K562 (cell line): ENCODE measurements at regions not wholly inside any gene's neighbourhood (a gene's known extent, or its start where the extent isn't known, plus 50 kb on each side); places are given as distances from the start of the nearest gene placed in this dataset.

Source experiments
- ATAC-seq: fragments of 200-7000 bp; cut with Tn5 transposase; 3 replicates; pipeline ENCODE4 v1.9.1; 2020; ENCODE audit warnings: moderate library complexity
- BruUV-seq: library from RNA; stranded (reverse); fragments of 400-500 nt; replicated peaks from 2 replicates; lab custom pipeline; 2021; lab: Mats Ljungman, UMichigan
- CTCF ChIA-PET: fragments of 300-600 bp; formaldehyde crosslinking; extraction: SDS; loops from one replicate; lab custom pipeline; 2021; ENCODE audit warnings: low intra/inter-chr PET ratio; lab: Yijun Ruan, JAX
- POLR2A ChIA-PET: fragments of 300-600, 350-650 bp; sonication (Branson Sonifier 250); formaldehyde crosslinking; extraction: SDS; loops from one replicate; lab custom pipeline; 2021; ENCODE audit warnings: antibody characterized with exemption, inconsistent platforms; lab: Yijun Ruan, JAX
- DNase-seq, 4 experiments: peaks; one replicate each; pipeline versions ENCODE4 v3.0.0 to v3.0.0-alpha.2; 2011 to 2018; ENCODE audit warnings: low spot score in 3 of 4, mixed read lengths in 3 of 4; ENCODE audit errors: extremely low read depth in 1 of 4
- FAIRE-seq: peaks from 2 replicates; lab custom pipeline; 2011; peaks lifted over from hg19 to GRCh38; lab: Jason Lieb, UNC
- H2AFZ ChIP-seq: 2 replicates; pipeline ENCODE4 v1.6.0; 2011; ENCODE audit warnings: low read depth, low read length, control low read depth, inconsistent platforms
- H3K27ac ChIP-seq: fragments of 200-600 bp; 3 replicates; pipeline ENCODE4 v1.8.0; 2011; ENCODE audit warnings: low read depth, mild to moderate bottlenecking, control low read depth, inconsistent platforms, low read length, moderate library complexity, mixed read lengths; ENCODE audit errors: extremely low read depth
- H3K27me3 ChIP-seq, 2 experiments: fragments of 300-600 bp in 1 of 2; 2 replicates in 1 of 2; 3 replicates in 1 of 2; pipeline versions ENCODE4 v1.6.0 to v1.8.0; 2011; ENCODE audit warnings: inconsistent platforms in 2 of 2, low read length in 2 of 2, mild to moderate bottlenecking in 1 of 2, mixed read lengths in 1 of 2, moderate library complexity in 1 of 2; ENCODE audit not compliant: control insufficient read depth in 2 of 2, insufficient read depth in 2 of 2
- H3K36me3 ChIP-seq: fragments of 300-600 bp; 3 replicates; pipeline ENCODE4 v1.8.0; 2011; ENCODE audit warnings: mild to moderate bottlenecking, low read length, inconsistent platforms; ENCODE audit not compliant: control insufficient read depth, insufficient read depth
- H3K4me1 ChIP-seq, 2 experiments: fragments of 200-600 bp in 1 of 2; replicated peaks in 1 of 2; 2 replicates in 1 of 2; 3 replicates in 1 of 2; pipeline versions ENCODE4 v1.5.1 to v1.8.0; 2011; ENCODE audit warnings: inconsistent platforms in 2 of 2, low read length in 2 of 2, mild to moderate bottlenecking in 1 of 2, mixed read lengths in 1 of 2, moderate library complexity in 1 of 2; ENCODE audit not compliant: control insufficient read depth in 2 of 2, insufficient read depth in 2 of 2
- H3K4me2 ChIP-seq: 2 replicates; pipeline ENCODE4 v1.6.1; 2011; ENCODE audit warnings: low read length, control low read depth, inconsistent platforms, mixed read lengths; ENCODE audit not compliant: insufficient read depth
- H3K4me3 ChIP-seq: fragments of 200-600 bp; sonication (generic), shearing (Covaris generic); 2 replicates; pipeline ENCODE4 v1.5.1; 2016; ENCODE audit warnings: control low read depth, inconsistent platforms
- H3K79me2 ChIP-seq: fragments of 200-600 bp; 3 replicates; pipeline ENCODE4 v1.8.0; 2011; ENCODE audit warnings: low read length, inconsistent platforms; ENCODE audit not compliant: control insufficient read depth, insufficient read depth
- H3K9ac ChIP-seq, 2 experiments: 2 replicates each; pipeline versions ENCODE4 v1.6.0 to v1.6.1; 2011; ENCODE audit warnings: low read depth in 2 of 2, low read length in 2 of 2, control low read depth in 1 of 2, inconsistent platforms in 1 of 2, mild to moderate bottlenecking in 1 of 2, mixed read lengths in 1 of 2; ENCODE audit not compliant: insufficient read depth in 1 of 2
- H3K9me1 ChIP-seq: one replicate; pipeline ENCODE4 v1.6.0; 2011; ENCODE audit warnings: inconsistent platforms, mild to moderate bottlenecking, low read length, moderate library complexity; ENCODE audit not compliant: control insufficient read depth, insufficient read depth
- H3K9me3 ChIP-seq: replicated peaks from 2 replicates; pipeline ENCODE4 v1.5.1; 2011; ENCODE audit warnings: low read depth, low read length, inconsistent platforms; ENCODE audit not compliant: control insufficient read depth, insufficient read depth
- H4K20me1 ChIP-seq: replicated peaks from 2 replicates; pipeline ENCODE4 v1.6.1; 2011; ENCODE audit warnings: low read length, inconsistent platforms, mixed read lengths; ENCODE audit not compliant: control insufficient read depth, insufficient read depth
- DACH1 ChIP-seq: fragments of 450-650 bp; IDR thresholded peaks from 2 replicates; pipeline ENCODE4 v1.6.1; 2018; ENCODE audit not compliant: partially characterized antibody
- DDX20 ChIP-seq: fragments of 450-650 bp; IDR thresholded peaks from 2 replicates; pipeline ENCODE4 v1.6.1; 2016; ENCODE audit warnings: missing genetic modification characterization, low read depth, mild to moderate bottlenecking, missing compliant biosample characterization, moderate library complexity
- EZH2 ChIP-seq: IDR thresholded peaks from 2 replicates; pipeline ENCODE4 v1.6.1; 2012; ENCODE audit warnings: low read depth, mild to moderate bottlenecking, inconsistent platforms, low read length, borderline replicate concordance
- GATAD2A ChIP-seq: fragments of 450-650 bp; IDR thresholded peaks from 2 replicates; pipeline ENCODE4 v1.6.1; 2017
- HNRNPLL ChIP-seq: fragments of 200-400 bp; formaldehyde crosslinking; IDR thresholded peaks from 2 replicates; pipeline ENCODE4 v1.6.1; 2017; ENCODE audit warnings: low read length, low read depth, mild to moderate bottlenecking; ENCODE audit not compliant: poor library complexity, severe bottlenecking
- MEF2A ChIP-seq: IDR thresholded peaks from 2 replicates; pipeline ENCODE4 v1.6.1; 2011; ENCODE audit warnings: low read depth, mild to moderate bottlenecking, low read length, moderate library complexity; ENCODE audit not compliant: control insufficient read depth
- NR4A1 ChIP-seq, 2 experiments: fragments of 250-450 bp in 1 of 2; fragments of 450-650 bp in 1 of 2; sonication (Bioruptor Pico) in 1 of 2; IDR thresholded peaks; 2 replicates each; pipeline versions ENCODE4 v1.4.0 to v1.6.1; 2016 to 2020; ENCODE audit warnings: mild to moderate bottlenecking in 2 of 2, missing compliant biosample characterization in 1 of 2, missing genetic modification characterization in 1 of 2, moderate library complexity in 1 of 2
- PCBP1 ChIP-seq: fragments of 200-400 bp; formaldehyde crosslinking; IDR thresholded peaks from 2 replicates; pipeline ENCODE4 v1.6.1; 2018; ENCODE audit warnings: mild to moderate bottlenecking, low read depth, low read length; ENCODE audit not compliant: poor library complexity, severe bottlenecking
- RB1 ChIP-seq: fragments of 450-650 bp; IDR thresholded peaks from 2 replicates; pipeline ENCODE4 v1.6.1; 2017; ENCODE audit warnings: low read depth, mild to moderate bottlenecking
- SREBF1 ChIP-seq: fragments of 150-350 bp; IDR thresholded peaks from 2 replicates; pipeline ENCODE4 v1.6.1; 2014; ENCODE audit warnings: antibody characterized with exemption, low read depth, low read length, borderline replicate concordance
- TGIF2 ChIP-seq: sonication (generic); formaldehyde crosslinking; IDR thresholded peaks from 2 replicates; pipeline ENCODE4 v1.8.1; 2022; ENCODE audit warnings: mild to moderate bottlenecking, missing genetic modification reagents, moderate library complexity
- ZNF449 ChIP-seq: fragments of 250-450 bp; sonication (Bioruptor Pico); IDR thresholded peaks from 2 replicates; pipeline ENCODE4 v1.8.0; 2022; ENCODE audit warnings: moderate library complexity, mild to moderate bottlenecking, inconsistent platforms
- WGBS: fragments of 100-300 bp; shearing (Covaris generic); methylation state at CpG from one replicate; pipeline ENCODE4 v1.1.6; 2016; ENCODE audit warnings: low coverage, mixed read lengths; ENCODE audit not compliant: insufficient coverage; ENCODE audit errors: missing lambda C conversion rate; 5-methylcytosine and 5-hydroxymethylcytosine counted together
- in situ Hi-C: fragments of 300-500 bp; cut with MboI; formaldehyde crosslinking; loops from 4 replicates; pipeline ENCODE4 v1.15.0; 2018; ENCODE audit warnings: inconsistent platforms, mixed read lengths
- intact Hi-C: fragments of 100-400 bp; cut with micrococcal nuclease; formaldehyde crosslinking; loops from 2 replicates; pipeline ENCODE4 v1.14.2; 2022
- TF ChIP-seq, protein P1 (sequence below): fragments of 250-450 bp; sonication (Bioruptor Pico); IDR thresholded peaks from 2 replicates; pipeline ENCODE4 v1.4.0; 2020
- TF ChIP-seq, protein P2 (sequence below): fragments of 200-400 bp; formaldehyde crosslinking; IDR thresholded peaks from 2 replicates; pipeline ENCODE4 v1.6.1; 2017; ENCODE audit warnings: mild to moderate bottlenecking, low read depth, low read length, moderate library complexity

- H3K79me2 ChIP-seq = no peaks in the 10 kb centered on the region
- POLR2A ChIA-PET = no interaction called here
- intact Hi-C loops = no loop called here
- no peak overlapping the region for H2AFZ ChIP-seq
- H3K4me1 ChIP-seq = no peaks in the 10 kb centered on the region
- no peaks in the 10 kb centered on the region for H3K9me1 ChIP-seq
- CTCF ChIA-PET = no interaction called here
- DNase-seq (no peak), FAIRE-seq (no peak), ATAC-seq (no peak)
- H3K27me3 ChIP-seq = no peaks in the 10 kb centered on the region
- H3K9me3 ChIP-seq = no peaks in the 10 kb centered on the region
- WGBS = 0% methylated on average over 16 of the region's 19 CpGs
- H3K36me3 ChIP-seq = no peaks in the 10 kb centered on the region
- H3K27ac ChIP-seq = no peak overlapping the region
- no peak overlapping the region for H3K4me2 ChIP-seq
- H4K20me1 ChIP-seq = no peaks in the 10 kb centered on the region
- in situ Hi-C loops = no loop called here
- H3K4me3 ChIP-seq = no peak overlapping the region
- BruUV-seq = no TSS peak
- H3K9ac ChIP-seq = no peak overlapping the region
- TF ChIP-seq PCBP1 (no peak), GATAD2A (no peak), DACH1 (no peak), HNRNPLL (no peak), EZH2 (no peak), SREBF1 (no peak), RB1 (no peak), ZNF449 (no peak), NR4A1 (CRISPR knock-in tag; IDR thresholded peaks at IDR 0.05) (no peak), NR4A1 (tag; IDR thresholded peaks at IDR 0.05) (no peak), TGIF2 (CRISPR knock-in tag) (no peak), MEF2A (no peak), DDX20 (tag) (no peak)
- TF ChIP-seq, protein P1, sequence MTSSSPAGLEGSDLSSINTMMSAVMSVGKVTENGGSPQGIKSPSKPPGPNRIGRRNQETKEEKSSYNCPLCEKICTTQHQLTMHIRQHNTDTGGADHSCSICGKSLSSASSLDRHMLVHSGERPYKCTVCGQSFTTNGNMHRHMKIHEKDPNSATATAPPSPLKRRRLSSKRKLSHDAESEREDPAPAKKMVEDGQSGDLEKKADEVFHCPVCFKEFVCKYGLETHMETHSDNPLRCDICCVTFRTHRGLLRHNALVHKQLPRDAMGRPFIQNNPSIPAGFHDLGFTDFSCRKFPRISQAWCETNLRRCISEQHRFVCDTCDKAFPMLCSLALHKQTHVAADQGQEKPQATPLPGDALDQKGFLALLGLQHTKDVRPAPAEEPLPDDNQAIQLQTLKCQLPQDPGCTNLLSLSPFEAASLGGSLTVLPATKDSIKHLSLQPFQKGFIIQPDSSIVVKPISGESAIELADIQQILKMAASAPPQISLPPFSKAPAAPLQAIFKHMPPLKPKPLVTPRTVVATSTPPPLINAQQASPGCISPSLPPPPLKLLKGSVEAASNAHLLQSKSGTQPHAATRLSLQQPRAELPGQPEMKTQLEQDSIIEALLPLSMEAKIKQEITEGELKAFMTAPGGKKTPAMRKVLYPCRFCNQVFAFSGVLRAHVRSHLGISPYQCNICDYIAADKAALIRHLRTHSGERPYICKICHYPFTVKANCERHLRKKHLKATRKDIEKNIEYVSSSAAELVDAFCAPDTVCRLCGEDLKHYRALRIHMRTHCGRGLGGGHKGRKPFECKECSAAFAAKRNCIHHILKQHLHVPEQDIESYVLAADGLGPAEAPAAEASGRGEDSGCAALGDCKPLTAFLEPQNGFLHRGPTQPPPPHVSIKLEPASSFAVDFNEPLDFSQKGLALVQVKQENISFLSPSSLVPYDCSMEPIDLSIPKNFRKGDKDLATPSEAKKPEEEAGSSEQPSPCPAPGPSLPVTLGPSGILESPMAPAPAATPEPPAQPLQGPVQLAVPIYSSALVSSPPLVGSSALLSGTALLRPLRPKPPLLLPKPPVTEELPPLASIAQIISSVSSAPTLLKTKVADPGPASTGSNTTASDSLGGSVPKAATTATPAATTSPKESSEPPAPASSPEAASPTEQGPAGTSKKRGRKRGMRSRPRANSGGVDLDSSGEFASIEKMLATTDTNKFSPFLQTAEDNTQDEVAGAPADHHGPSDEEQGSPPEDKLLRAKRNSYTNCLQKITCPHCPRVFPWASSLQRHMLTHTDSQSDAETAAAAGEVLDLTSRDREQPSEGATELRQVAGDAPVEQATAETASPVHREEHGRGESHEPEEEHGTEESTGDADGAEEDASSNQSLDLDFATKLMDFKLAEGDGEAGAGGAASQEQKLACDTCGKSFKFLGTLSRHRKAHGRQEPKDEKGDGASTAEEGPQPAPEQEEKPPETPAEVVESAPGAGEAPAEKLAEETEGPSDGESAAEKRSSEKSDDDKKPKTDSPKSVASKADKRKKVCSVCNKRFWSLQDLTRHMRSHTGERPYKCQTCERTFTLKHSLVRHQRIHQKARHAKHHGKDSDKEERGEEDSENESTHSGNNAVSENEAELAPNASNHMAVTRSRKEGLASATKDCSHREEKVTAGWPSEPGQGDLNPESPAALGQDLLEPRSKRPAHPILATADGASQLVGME = no peak
- TF ChIP-seq, protein P2, sequence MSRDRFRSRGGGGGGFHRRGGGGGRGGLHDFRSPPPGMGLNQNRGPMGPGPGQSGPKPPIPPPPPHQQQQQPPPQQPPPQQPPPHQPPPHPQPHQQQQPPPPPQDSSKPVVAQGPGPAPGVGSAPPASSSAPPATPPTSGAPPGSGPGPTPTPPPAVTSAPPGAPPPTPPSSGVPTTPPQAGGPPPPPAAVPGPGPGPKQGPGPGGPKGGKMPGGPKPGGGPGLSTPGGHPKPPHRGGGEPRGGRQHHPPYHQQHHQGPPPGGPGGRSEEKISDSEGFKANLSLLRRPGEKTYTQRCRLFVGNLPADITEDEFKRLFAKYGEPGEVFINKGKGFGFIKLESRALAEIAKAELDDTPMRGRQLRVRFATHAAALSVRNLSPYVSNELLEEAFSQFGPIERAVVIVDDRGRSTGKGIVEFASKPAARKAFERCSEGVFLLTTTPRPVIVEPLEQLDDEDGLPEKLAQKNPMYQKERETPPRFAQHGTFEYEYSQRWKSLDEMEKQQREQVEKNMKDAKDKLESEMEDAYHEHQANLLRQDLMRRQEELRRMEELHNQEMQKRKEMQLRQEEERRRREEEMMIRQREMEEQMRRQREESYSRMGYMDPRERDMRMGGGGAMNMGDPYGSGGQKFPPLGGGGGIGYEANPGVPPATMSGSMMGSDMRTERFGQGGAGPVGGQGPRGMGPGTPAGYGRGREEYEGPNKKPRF = no peak
These were observed 436.0 kb downstream of the NR2F1-AS1 start for GRCh38 chr5:93145019-93145418.
